MM.1S (cell line): ENCODE measurements at regions not wholly inside any gene's neighbourhood (a gene's known extent, or its start where the extent isn't known, plus 50 kb on each side); places are given as distances from the start of the nearest gene placed in this dataset.

Experiments used
- EZH2 ChIP-seq: fragments of 300-600 bp; sonication (generic); optimal IDR thresholded peaks from 2 replicates; pipeline ENCODE3; 2017; ENCODE audit warnings: low read depth, mild to moderate bottlenecking, antibody characterized with exemption, low read length, mixed read lengths
- EZH2phosphoT487 ChIP-seq: fragments of 300-600 bp; sonication (generic); IDR thresholded peaks from 2 replicates; pipeline ENCODE4 v1.6.1; 2018; ENCODE audit warnings: antibody characterized with exemption, low read length
- TF ChIP-seq, protein P1 (sequence below): fragments of 300-600 bp; sonication (generic); IDR thresholded peaks from 2 replicates; pipeline ENCODE4 v1.5.1; 2016; ENCODE audit warnings: antibody characterized with exemption, low read length, mixed read lengths

DNA sequence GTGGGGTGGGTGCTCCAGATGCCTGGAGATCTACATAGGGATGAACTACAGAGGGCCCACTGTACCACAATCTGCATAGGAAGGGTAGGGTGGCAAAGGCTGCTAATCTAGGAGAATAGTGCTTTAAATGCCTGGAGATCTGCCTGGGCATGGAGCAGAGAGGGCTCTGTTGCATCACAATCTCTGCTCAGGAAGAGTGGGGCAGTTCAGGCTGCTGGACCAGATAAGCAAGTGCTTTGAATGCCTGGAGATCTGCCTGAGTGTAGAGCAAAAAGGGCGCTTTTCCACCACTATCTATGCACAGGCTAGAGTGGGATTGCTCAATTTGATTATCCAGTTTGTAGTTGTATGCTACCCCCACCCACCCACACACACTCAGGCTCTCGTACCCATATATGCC is 886.3 kb upstream of the SEL1L start:
- TF ChIP-seq, protein P1, sequence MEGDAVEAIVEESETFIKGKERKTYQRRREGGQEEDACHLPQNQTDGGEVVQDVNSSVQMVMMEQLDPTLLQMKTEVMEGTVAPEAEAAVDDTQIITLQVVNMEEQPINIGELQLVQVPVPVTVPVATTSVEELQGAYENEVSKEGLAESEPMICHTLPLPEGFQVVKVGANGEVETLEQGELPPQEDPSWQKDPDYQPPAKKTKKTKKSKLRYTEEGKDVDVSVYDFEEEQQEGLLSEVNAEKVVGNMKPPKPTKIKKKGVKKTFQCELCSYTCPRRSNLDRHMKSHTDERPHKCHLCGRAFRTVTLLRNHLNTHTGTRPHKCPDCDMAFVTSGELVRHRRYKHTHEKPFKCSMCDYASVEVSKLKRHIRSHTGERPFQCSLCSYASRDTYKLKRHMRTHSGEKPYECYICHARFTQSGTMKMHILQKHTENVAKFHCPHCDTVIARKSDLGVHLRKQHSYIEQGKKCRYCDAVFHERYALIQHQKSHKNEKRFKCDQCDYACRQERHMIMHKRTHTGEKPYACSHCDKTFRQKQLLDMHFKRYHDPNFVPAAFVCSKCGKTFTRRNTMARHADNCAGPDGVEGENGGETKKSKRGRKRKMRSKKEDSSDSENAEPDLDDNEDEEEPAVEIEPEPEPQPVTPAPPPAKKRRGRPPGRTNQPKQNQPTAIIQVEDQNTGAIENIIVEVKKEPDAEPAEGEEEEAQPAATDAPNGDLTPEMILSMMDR, result no peak
- TF ChIP-seq EZH2 (no peak), EZH2phosphoT487 (no peak)
